Activated CD4-positive, alpha-beta T cell treated with anti-CD3 and anti-CD28 coated beads, Interleukin-2, amount 10 ng/mL, durations not matched to agents 7 days and 5 days (primary cell): ENCODE measurements at regions not wholly inside any gene's neighbourhood (a gene's known extent, or its start where the extent isn't known, plus 50 kb on each side); places are given as distances from the start of the nearest gene placed in this dataset.

ENCODE experiments used
- CTCF ChIA-PET: fragments of 350-600 bp; sonication (Branson Sonifier 250); formaldehyde crosslinking; loops from one replicate; lab custom pipeline; 2021; ENCODE audit warnings: antibody characterized with exemption; lab: Charles Lee
- POLR2A ChIA-PET: fragments of 350-600 bp; sonication (Branson Sonifier 250); formaldehyde crosslinking; loops from one replicate; lab custom pipeline; 2021; ENCODE audit warnings: antibody characterized with exemption; lab: Charles Lee
- DNase-seq: peaks from one replicate; pipeline ENCODE4 v3.0.0-alpha.2; 2020
- H3K27ac Mint-ChIP-seq: one replicate; pipeline ENCODE4 v1.8.0; 2021; ENCODE audit warnings: mild to moderate bottlenecking, moderate library complexity, mixed read lengths
- H3K27me3 Mint-ChIP-seq: one replicate; pipeline ENCODE4 v1.8.0; 2021; ENCODE audit warnings: mixed read lengths
- H3K36me3 Mint-ChIP-seq: one replicate; pipeline ENCODE4 v1.8.0; 2021; ENCODE audit warnings: low read depth, mixed read lengths
- H3K4me1 Mint-ChIP-seq: one replicate; pipeline ENCODE4 v1.8.0; 2021; ENCODE audit warnings: mixed read lengths
- H3K4me3 Mint-ChIP-seq: one replicate; pipeline ENCODE4 v1.8.0; 2021; ENCODE audit warnings: mild to moderate bottlenecking, moderate library complexity, mixed read lengths
- H3K9me3 Mint-ChIP-seq: one replicate; pipeline ENCODE4 v1.8.0; 2021; ENCODE audit warnings: mixed read lengths

- CTCF ChIA-PET, result no interaction called here
Measured at GRCh38 chr12:127696963-127697362, 570.0 kb upstream of the TMEM132C start.

GRCh38 chr12:127703026-127703425 lies 563.9 kb upstream of the TMEM132C start:
- Mint-ChIP-seq H3K4me1 (no peaks in the 10 kb centered on the region), H3K27ac (no peak overlapping the region), H3K9me3 (peaks cover 2% of the 10 kb centered on the region), H3K36me3 (no peaks in the 10 kb centered on the region), H3K4me3 (no peak overlapping the region), H3K27me3 (no peaks in the 10 kb centered on the region)
- ChIA-PET CTCF (no interaction called here), POLR2A (no interaction called here)
- DNase-seq, result no peak

More at GRCh38 chr12:127696963-127697362, 570.0 kb upstream of the TMEM132C start:
- DNase-seq, result no peak
- Mint-ChIP-seq H3K4me1 (no peaks in the 10 kb centered on the region), H3K36me3 (no peaks in the 10 kb centered on the region), H3K9me3 (peaks cover 2% of the 10 kb centered on the region), H3K27me3 (no peaks in the 10 kb centered on the region), H3K4me3 (no peak overlapping the region), H3K27ac (no peak overlapping the region)
- POLR2A ChIA-PET, result no interaction called here

GRCh38 chr12:127711108-127711507 lies 555.9 kb upstream of the TMEM132C start:
- H3K4me1 Mint-ChIP-seq, result no peaks in the 10 kb centered on the region
- H3K9me3 Mint-ChIP-seq, result no peaks in the 10 kb centered on the region
- POLR2A ChIA-PET, result no interaction called here
- H3K36me3 Mint-ChIP-seq, result no peaks in the 10 kb centered on the region
- no peak overlapping the region for H3K27ac Mint-ChIP-seq
- CTCF ChIA-PET, result no interaction called here
- no peaks in the 10 kb centered on the region for H3K27me3 Mint-ChIP-seq
- no peak for DNase-seq
- no peak overlapping the region for H3K4me3 Mint-ChIP-seq

GRCh38 chr12:127712561-127712960 lies 554.4 kb upstream of the TMEM132C start:
- H3K4me1 Mint-ChIP-seq, result no peaks in the 10 kb centered on the region
- ChIA-PET CTCF (no interaction called here), POLR2A (no interaction called here)
- H3K27me3 Mint-ChIP-seq, result no peaks in the 10 kb centered on the region
- DNase-seq, result no peak
- no peaks in the 10 kb centered on the region for H3K36me3 Mint-ChIP-seq
- no peak overlapping the region for H3K27ac Mint-ChIP-seq
- no peak overlapping the region for H3K4me3 Mint-ChIP-seq
- no peaks in the 10 kb centered on the region for H3K9me3 Mint-ChIP-seq

- ChIA-PET CTCF (interaction anchor here (0.6 kb wide), 1 partner anchor 1188 kb away, joined by 3 read pairs; no protein-coding TSS in a partner anchor), POLR2A (no interaction called here)
- no peak for DNase-seq
- Mint-ChIP-seq H3K27ac (no peak overlapping the region), H3K9me3 (no peaks in the 10 kb centered on the region), H3K36me3 (no peaks in the 10 kb centered on the region), H3K4me1 (no peaks in the 10 kb centered on the region), H3K27me3 (no peaks in the 10 kb centered on the region), H3K4me3 (no peak overlapping the region)
Measured at GRCh38 chr12:127716166-127716565, 550.8 kb upstream of the TMEM132C start.

- CTCF ChIA-PET, result no interaction called here
- Mint-ChIP-seq H3K9me3 (no peaks in the 10 kb centered on the region), H3K36me3 (no peaks in the 10 kb centered on the region), H3K27ac (no peak overlapping the region), H3K27me3 (no peaks in the 10 kb centered on the region), H3K4me3 (no peak overlapping the region), H3K4me1 (no peaks in the 10 kb centered on the region)
- POLR2A ChIA-PET, result no interaction called here
- no peak for DNase-seq
Measured at GRCh38 chr12:127717278-127717677, 549.7 kb upstream of the TMEM132C start.

- Mint-ChIP-seq H3K4me1 (no peaks in the 10 kb centered on the region), H3K27ac (no peak overlapping the region), H3K27me3 (no peaks in the 10 kb centered on the region), H3K4me3 (no peak overlapping the region), H3K36me3 (no peaks in the 10 kb centered on the region), H3K9me3 (peaks cover 2% of the 10 kb centered on the region)
- DNase-seq, result no peak
- ChIA-PET CTCF (no interaction called here), POLR2A (no interaction called here)
Measured at GRCh38 chr12:127720334-127720733, 546.6 kb upstream of the TMEM132C start.

- Mint-ChIP-seq H3K36me3 (no peaks in the 10 kb centered on the region), H3K4me1 (no peaks in the 10 kb centered on the region), H3K27me3 (no peaks in the 10 kb centered on the region), H3K27ac (no peak overlapping the region), H3K4me3 (no peak overlapping the region), H3K9me3 (peaks cover 2% of the 10 kb centered on the region)
- POLR2A ChIA-PET, result no interaction called here
- DNase-seq, result no peak
- CTCF ChIA-PET, result interaction anchor here (0.6 kb wide), 1 partner anchor 658 kb away, joined by 6 read pairs; no protein-coding TSS in a partner anchor
Measured at GRCh38 chr12:127722611-127723010, 544.4 kb upstream of the TMEM132C start.

- Mint-ChIP-seq H3K27me3 (no peaks in the 10 kb centered on the region), H3K4me3 (no peak overlapping the region), H3K36me3 (no peaks in the 10 kb centered on the region), H3K4me1 (no peaks in the 10 kb centered on the region), H3K27ac (no peak overlapping the region), H3K9me3 (peaks cover 2% of the 10 kb centered on the region)
- POLR2A ChIA-PET, result no interaction called here
- CTCF ChIA-PET, result no interaction called here
- DNase-seq, result no peak
Measured at GRCh38 chr12:127723251-127723650, 543.7 kb upstream of the TMEM132C start.

- peaks cover 7% of the 10 kb centered on the region for H3K9me3 Mint-ChIP-seq
- no peak overlapping the region for H3K27ac Mint-ChIP-seq
- H3K36me3 Mint-ChIP-seq, result no peaks in the 10 kb centered on the region
- ChIA-PET POLR2A (no interaction called here), CTCF (no interaction called here)
- no peak overlapping the region for H3K4me3 Mint-ChIP-seq
- no peaks in the 10 kb centered on the region for H3K27me3 Mint-ChIP-seq
- DNase-seq, result no peak
- no peaks in the 10 kb centered on the region for H3K4me1 Mint-ChIP-seq
Measured at GRCh38 chr12:127726671-127727315, 540.2 kb upstream of the TMEM132C start.

- H3K36me3 Mint-ChIP-seq, result no peaks in the 10 kb centered on the region
- H3K9me3 Mint-ChIP-seq, result peaks cover 7% of the 10 kb centered on the region
- no peaks in the 10 kb centered on the region for H3K4me1 Mint-ChIP-seq
- H3K27ac Mint-ChIP-seq, result no peak overlapping the region
- ChIA-PET CTCF (no interaction called here), POLR2A (no interaction called here)
- DNase-seq, result no peak
- no peaks in the 10 kb centered on the region for H3K27me3 Mint-ChIP-seq
- no peak overlapping the region for H3K4me3 Mint-ChIP-seq
Measured at GRCh38 chr12:127728285-127728684, 538.7 kb upstream of the TMEM132C start.

- no peak for DNase-seq
- Mint-ChIP-seq H3K36me3 (no peaks in the 10 kb centered on the region), H3K4me1 (no peaks in the 10 kb centered on the region), H3K4me3 (no peak overlapping the region), H3K27ac (no peak overlapping the region), H3K9me3 (peaks cover 7% of the 10 kb centered on the region), H3K27me3 (no peaks in the 10 kb centered on the region)
- POLR2A ChIA-PET, result no interaction called here
- CTCF ChIA-PET, result no interaction called here
Measured at GRCh38 chr12:127728729-127729128, 538.2 kb upstream of the TMEM132C start.

- CTCF ChIA-PET, result no interaction called here
- Mint-ChIP-seq H3K9me3 (peaks cover 7% of the 10 kb centered on the region), H3K27ac (no peak overlapping the region), H3K4me1 (no peaks in the 10 kb centered on the region), H3K27me3 (no peaks in the 10 kb centered on the region), H3K4me3 (no peak overlapping the region), H3K36me3 (no peaks in the 10 kb centered on the region)
- DNase-seq, result no peak
- POLR2A ChIA-PET, result no interaction called here
Measured at GRCh38 chr12:127729381-127729780, 537.6 kb upstream of the TMEM132C start.

GRCh38 chr12:127731657-127732056 lies 535.3 kb upstream of the TMEM132C start:
- H3K4me1 Mint-ChIP-seq, result no peaks in the 10 kb centered on the region
- H3K9me3 Mint-ChIP-seq, result peaks cover 12% of the 10 kb centered on the region
- H3K27me3 Mint-ChIP-seq, result no peaks in the 10 kb centered on the region
- no peak overlapping the region for H3K4me3 Mint-ChIP-seq
- ChIA-PET CTCF (no interaction called here), POLR2A (no interaction called here)
- no peaks in the 10 kb centered on the region for H3K36me3 Mint-ChIP-seq
- H3K27ac Mint-ChIP-seq, result no peak overlapping the region
- no peak for DNase-seq
